Eye (tissue), 1 donor: ENCODE measurements at regions not wholly inside any gene's neighbourhood (a gene's known extent, or its start where the extent isn't known, plus 50 kb on each side); places are given as distances from the start of the nearest gene placed in this dataset.

ENCODE experiments used
- DNase-seq: peaks from one replicate; pipeline ENCODE4 v3.0.0-alpha.2; 2015

DNA sequence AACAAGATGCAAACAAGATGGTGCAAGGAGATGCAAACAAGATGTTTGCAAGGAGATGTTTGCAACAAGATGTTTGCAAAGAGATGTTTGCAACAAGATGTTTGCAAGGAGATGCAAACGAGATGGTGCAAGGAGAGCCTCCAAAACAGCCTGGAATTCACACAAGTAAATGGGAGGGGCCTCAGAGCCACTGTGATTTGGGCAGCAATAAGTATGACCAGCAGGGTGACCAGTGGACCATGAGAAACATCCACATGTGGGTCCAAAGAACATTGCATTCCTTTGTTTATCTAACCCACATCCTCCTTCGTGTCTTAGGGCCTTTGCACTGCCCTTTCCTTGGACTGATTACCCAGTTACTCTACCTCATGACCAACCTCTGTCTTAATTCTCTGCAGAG lies 162.9 kb downstream of the PLPP3 start:
- DNase-seq = no peak

DNA sequence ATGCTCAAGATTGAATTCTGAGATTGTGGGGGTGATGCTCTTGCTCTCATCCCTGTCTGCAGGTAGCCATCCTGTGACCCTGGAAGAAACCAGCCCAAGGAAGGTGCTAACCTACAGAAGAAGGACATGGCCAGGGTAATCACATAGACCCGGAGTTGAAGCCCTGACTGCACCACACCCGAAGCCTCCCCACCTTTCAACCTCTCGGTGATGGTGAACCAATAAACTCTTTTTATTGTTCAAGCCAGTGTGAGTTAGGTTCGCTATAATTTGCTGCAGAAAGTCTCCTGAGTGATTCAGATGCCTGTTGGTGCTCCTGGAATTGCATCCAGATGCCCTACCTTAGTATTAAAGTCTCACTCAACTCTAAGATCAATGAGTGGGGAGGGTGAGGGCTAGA lies 163.6 kb downstream of the PLPP3 start:
- DNase-seq = no peak

DNA sequence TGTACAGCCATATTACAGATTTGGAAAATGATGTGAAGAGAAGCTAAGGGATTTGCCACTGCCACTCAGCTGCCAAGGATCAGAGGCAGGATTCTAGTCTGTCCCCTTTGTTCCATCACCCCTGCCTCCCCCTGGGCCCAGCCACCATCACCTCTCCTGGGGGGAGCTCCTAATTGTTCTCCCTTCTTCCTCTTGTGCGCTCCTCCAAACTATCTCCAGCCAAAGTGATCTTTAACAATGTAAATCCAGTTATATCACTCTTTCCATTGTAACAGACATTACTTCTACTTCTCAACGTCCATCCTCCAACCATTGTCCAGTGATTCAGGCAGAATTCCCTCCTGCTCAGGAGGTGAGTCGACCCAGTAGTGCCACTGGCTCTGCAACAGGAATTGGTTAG lies 164.1 kb downstream of the PLPP3 start:
- DNase-seq = no peak

DNA sequence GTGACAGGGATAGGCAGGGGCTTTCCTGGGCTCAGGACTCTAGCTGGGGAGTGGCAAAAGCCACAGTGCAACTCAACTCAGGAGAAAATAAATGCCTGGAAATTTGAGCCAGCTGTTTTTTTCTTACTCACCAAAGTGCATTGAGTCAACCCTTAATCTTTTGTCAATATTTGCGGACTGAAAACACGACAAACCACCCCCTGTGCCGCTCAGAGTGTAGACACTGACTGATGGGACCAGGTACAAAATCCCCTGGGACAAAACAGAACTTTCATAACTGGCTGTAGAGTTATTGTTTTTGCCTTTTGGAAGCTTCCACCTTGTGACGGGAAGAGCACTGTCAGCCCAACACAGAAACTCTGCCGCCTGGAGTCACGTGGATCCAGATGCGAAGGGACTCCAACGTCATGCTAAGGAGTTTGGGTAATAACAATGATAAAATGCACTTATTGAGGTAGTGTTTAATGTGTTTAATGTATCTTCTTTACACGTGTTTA lies 164.6 kb downstream of the PLPP3 start:
- DNase-seq = no peak

DNA sequence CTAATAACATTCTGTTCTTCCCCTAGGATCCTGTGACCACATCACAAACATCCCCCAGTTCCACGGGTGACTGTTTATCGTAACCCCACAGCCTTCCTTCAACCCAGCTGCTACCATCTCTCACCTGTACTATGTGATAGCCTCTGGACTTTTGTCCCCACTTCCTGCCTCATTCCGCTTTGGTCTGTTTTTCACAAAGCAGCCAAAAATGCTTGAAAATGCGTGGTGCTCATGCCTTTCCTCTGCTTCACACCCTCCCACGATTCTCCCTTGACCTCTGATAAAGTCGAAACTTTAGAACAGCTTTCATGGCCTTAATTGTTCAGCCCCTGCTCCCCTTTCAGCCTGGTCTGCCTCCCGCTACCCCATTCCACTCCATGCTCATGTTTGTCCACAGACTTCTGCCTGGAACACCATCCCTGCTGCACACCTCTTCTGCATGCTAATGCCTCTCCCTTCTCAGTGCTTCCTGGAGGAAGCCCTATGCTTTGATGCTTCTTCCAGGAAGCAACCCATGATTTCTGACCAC lies 165.6 kb downstream of the PLPP3 start:
- DNase-seq = no peak

DNA sequence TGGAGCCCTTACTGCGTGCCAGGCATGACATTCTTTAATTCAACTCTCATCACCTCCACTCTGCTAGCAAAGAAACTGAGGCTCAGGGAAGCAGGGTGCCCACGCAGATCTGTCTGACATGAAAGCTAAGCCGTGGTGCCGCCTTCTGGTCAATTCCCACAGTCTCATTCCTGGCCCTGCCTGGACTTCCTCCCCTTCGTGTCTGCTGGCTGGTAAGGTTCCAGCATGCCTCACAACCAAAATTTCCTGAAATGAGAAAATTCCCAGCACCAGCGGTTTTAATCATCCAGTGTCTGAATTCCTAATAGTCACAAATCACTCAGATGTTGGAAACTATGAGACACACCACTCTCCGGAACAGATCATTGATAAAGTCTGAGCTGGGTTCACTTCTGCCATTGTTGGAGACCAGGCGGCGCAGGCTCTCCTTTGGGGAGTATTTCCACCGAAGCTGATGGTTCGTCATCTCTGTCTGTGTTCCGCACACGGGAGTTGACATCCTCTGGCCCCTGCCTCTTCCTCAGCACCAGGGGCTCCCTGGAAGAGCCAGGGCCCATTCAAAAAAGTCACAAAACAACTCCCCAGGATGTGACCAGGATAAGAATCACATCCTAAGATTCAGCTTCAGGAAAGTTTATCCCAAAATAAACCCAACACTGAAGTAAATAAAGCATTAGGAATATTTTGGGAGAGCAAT lies 167.7 kb downstream of the PLPP3 start:
- no peak for DNase-seq

DNA sequence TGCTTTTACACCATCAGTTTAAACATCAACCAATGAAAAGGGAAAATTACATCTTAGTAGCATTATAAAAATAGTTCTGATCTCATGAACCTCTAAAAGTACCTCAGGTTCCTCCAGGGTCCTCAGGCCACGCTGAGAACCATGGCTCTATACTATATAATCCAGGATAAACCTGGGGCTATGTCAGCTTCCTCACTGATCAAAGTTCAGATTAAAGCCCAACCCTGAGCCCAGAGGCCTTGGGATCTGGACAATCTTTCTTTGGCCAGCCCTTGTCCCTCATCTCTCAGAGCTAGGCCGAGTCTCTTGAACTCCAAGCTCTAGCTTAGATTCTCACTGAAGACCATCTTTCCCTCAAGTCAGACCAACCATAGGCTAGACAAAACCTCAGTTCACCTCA lies 168.3 kb downstream of the PLPP3 start:
- no peak for DNase-seq

DNA sequence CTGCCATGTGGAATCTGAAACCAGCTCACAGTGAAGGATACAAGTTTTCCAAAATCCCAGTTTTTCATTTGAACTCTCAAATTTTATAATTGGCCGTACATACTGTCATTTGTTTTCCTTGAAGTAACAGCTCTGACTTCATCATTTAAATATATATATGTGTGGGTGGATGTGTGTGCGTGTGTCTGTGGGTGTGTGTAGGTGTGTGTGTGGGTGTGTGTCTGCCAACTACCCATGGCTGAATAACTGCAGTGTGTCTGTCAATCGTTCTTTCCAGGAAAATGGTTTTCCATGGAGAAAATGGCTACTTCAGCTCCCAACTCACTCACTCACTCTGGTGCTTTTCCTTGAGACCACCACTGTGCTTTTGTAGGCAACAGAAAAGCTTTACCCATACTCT lies 169.0 kb downstream of the PLPP3 start:
- no peak for DNase-seq

DNA sequence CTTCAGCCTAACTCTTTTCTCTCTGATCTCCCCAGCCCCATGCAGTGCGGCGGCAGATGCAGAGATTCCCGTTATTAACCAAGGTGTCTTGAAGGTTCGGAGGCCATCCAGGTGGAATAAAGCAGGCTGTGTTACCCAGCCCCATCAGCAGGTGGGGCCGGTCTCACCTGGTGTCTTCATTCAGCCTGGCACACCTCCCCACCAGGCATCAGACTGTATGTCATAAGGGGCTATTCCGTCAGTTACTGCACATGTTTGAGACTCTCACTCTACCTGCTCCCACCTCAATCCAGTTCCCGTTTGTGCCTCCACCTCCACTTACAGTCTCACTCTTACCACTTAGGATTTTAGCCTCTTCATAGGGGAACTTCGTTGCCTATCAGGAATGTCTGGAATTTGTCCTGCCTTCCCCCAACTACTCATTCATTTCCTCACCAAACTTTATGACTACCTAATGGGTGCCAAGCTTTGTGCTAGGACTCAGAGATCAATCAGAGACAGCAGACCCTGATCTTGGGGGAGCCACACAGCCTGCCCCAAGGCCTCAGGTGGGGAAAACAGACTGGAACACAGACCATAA lies 170.2 kb downstream of the PLPP3 start:
- no peak for DNase-seq

DNA sequence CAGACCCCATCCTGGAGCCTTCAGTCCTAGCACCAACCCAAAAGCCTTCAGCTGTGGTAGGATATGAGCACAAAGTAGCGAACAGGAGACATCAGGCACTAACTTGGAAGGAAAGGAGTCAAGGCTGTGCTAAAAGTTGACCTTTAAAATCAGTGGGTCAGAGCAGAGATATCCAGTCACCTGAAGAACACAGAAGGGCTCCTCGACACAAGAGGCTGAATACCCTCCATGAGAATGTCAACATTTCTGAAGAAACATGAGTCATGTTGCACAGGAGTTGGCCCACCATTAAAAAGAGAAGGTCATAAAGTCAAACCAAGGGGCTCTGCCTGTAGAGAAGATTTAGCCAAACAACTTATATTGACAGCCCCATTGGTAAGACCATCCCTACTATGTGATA lies 172.5 kb downstream of the PLPP3 start:
- DNase-seq = no peak

DNA sequence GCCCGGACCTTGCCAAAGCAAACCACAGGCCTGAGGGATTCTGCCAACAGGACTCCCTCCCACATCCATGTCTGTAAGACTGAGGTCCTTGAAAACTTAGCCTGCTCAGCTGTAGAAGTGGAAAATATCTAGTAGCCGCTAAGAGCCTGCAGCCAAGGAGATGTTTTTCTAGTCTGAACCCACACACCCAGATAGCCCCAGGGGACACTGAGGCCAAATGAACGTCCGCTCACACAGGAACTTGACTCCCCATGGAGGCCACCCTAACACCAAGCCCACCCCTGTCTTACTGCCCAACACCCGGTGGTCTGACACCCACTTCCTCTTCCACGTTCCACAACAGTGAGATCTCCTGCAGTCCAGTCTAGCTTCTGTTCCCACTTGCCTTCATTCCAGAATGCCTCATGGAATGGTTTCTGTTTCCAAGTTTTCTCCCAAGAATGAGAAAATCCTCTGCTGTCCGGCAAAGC lies 174.8 kb downstream of the PLPP3 start:
- DNase-seq = no peak

DNA sequence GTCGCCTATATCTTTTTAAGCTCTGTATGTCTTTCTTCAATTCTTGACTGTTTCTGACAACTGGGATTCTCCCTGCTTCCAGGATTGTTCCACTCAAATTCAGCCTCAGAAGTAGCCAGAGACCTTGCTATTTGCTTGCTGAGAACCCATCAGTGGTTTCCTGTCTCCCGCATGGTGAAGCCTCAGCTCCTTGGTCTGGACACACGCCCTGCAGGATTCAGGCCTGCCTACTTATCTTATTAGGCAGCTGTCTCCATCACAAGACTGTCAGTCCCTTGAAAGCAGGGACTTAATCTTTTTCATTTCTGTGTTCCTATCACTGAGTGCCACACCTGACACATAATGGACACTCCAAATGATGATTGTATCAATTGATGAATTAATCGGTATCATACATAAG lies 175.3 kb downstream of the PLPP3 start:
- no peak for DNase-seq

DNA sequence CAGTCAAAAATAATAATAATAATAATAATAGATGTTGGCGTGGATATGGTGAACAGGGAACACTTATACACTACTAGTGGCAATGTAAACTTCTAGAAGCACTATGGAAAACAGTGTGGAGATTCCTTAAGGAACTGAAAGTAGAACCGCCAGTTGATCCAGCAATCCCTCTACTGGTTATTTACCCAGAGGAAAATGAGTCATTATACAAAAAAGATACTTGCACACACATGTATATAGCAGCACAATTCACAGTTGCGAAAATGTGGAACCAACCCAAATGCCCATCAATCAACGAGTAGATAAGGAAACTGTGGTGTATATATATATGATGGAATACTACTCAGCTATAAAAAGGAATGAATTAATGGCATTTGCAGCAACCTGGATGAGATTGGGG lies 176.0 kb downstream of the PLPP3 start:
- no peak for DNase-seq

DNA sequence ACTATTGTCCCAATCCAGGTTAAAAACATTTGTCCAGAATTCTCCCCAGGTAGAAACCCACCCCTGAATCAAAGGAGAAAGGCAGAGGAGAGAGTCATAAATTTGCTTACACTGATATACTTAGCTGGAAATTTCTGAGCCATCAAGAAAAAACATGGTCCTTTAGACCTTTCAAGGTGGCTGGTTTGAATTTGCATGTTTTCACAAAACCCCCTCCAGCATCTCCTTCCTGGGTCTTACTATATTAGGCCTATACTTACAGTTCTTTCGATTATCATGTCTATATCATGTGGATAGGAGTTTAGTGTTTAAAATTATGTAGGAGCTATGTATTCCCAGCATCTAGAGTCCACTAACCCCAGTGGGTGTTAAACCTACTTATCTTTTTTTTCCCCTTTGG lies 178.2 kb downstream of the PLPP3 start:
- DNase-seq = no peak

DNA sequence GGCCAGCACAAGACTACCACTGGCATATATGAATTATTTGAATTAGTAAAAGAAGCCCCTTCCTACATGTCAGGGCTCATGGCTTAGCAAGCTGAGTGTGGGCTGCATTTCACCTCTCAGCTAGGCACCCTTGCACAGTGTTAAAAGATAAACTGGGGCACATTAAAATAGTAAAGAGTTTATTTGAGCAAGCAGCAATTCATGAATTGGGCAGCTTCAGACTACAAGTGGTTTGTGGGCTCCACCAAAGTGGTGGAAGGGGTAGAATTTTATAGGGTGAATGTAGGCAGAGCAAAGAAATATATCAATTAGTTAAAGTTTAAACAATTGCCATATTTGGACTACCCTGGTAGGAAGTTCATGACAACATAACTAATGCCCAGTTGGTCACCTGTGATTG lies 178.8 kb downstream of the PLPP3 start:
- DNase-seq = no peak

DNA sequence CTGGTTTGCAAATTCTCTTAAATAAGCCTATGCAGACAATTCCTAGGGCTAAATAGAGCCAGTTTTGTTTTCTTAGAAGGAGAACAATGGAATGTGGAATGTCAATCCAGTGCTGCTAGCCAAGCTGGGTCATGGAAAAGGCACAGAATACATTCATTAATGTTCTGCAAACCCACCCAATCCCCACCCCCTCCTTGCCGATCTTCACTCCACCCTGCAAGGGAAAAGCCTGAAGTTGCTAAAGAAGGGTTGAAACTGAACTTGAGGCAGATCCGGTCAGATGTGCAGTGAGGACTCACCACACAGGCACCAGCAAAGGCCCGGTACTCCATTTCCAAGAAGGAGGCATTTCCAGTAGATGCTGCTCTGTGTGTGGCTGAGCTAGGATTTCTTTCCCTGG lies 179.6 kb downstream of the PLPP3 start:
- DNase-seq = peak; percentile 37

DNA sequence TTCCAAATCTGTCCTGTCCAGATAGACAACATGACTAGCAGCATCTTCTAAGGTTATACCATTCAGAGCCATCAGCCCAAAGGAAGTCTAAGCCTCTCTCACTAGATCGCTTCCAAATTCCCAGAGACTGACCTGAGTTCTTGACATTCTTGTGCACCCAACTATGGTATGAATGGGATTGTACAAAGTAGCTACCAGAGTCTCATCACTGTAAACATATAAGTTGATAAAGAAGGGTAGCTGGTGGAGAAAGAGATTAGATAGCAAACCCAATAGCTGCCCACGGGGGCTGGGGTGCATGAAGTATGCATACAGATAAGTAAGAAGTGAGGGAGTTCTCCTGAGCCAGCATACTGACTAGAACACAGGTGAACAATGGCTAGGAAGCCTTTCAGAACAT lies 180.0 kb downstream of the PLPP3 start:
- no peak for DNase-seq

DNA sequence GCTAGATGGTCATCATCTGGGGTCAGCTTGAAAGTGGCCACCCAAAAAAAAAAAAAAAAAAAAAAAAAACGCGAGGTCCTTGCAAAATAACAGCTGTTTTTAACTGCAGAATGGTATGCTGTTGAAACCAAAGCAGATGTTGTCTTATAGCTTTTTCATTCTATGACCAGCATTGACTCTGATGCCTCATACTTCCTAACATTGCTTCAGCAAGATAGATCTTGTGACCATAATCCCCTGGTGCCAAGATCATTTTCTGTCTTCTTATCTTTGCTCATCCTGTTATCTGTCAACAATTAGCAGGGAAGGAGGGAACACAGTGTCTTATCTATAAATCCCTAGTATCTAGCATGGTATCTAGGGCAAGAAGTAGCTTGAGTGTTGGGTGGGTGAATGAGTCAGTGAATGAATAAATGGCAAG lies 181.5 kb downstream of the PLPP3 start:
- DNase-seq = no peak

DNA sequence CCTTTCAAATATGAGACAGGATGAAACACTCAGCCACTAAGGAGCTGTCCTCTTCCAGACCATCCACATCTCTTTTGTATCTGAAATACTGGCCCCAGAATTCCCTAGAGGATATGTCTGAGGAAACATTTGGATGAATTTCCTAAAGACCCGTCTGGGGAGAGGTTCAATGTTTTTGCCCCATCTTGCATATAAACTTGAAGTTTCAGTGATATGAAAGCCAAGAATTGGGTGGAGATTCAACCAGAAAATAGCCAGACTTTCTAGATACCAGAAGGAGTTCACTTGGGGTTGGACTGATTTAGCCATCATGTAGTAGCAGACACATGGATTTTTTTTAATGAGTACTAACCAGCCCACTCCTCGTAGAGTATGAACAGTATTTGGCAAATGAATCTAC lies 182.0 kb downstream of the PLPP3 start:
- DNase-seq = no peak

DNA sequence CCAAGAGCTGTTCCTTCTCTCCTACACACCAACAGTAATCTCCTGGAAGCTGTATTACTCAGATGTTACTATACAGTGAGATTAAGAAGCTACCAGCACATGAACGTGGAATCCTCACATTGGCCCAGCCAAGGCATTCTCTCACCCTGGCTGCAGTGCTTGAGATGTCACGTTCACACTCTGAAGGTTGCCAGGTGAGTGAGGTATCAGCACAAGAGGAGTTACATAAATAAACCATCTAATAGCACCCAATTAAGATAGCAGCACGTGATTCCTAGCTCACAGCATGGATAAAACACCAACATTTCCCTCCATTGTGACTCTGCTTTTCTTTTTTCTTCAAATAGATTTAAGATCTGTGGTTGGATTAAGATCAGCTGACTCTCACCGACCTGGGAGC lies 182.8 kb downstream of the PLPP3 start:
- no peak for DNase-seq

DNA sequence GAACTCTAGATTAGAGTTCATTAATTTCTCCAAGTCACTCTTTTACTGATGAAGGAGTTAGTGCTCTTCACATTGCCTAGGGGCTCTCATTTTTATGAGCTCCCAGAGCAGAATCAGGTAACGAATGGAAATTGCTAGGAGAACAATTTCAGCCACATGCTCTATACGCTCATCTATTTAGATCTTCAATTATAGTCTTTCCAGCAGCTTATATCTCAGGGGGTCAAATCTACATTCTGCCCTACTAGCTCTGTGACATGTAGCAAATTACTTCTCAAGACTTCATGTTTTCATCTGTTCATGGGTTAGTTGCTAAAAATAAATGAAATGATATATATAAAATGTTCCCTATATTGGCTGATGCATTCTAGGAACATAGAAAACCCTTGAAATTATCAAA lies 183.6 kb downstream of the PLPP3 start:
- no peak for DNase-seq

DNA sequence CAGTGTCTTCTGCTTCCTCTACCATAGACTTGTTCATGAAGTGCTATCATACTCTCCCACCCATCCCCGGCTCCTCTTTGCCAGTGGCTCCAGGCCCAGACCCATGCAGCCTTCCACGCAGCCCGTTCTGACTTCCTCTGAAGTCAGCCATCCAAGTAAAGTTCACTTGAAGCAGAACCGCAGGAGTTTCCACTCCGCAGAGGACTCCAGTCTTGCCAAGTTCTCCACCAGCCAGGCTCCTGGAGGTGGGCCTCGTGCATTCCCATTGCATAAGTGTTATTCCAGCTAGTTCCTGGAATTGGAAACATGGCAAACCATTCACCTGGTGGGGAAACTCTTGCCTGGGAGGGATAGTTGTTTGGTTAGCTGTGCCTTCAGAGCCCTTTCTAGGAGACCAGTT lies 185.1 kb downstream of the PLPP3 start:
- DNase-seq = no peak

DNA sequence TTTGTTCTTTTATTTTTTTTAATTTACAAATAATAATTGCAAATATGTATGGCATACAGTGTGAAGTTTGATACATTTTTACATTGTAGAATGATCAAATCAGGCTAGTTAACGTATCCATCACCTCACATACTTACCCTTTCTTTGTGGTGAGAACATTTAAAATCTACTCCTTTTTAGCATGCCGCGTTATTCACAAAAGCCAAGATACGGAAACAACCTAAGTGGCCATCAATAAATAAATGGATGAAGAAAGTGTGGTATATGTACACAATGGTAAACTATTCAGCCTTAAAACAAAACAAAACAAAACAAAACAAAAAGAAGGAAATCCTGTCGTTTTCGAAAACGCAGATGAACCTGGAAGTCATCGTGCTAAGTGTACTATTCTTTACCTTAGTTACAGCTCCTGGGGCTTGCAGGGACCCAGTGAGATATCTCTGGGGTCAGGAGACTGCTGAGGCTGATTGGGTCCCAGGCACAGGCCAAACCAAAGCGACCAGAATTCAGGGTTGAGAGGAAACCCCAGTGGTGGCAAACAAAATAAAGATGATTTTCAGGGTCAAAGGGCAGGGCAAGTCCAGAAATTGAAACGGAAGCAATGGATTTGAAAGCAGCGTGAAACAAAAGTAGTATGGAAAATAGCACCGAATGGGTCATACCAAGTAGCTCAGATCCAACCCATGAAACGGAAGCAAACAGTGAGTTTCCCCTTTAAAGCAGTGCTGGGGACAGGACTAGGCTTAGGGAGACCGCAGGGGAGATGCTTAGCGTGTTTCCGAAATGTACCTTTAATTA lies 188.2 kb downstream of the PLPP3 start:
- DNase-seq = no peak
